Smooth muscle cell (in vitro differentiated cells): ENCODE measurements at regions not wholly inside any gene's neighbourhood (a gene's known extent, or its start where the extent isn't known, plus 50 kb on each side); places are given as distances from the start of the nearest gene placed in this dataset.

Experiments
- DNase-seq: peaks from one replicate; lab custom pipeline; 2025; ENCODE audit not compliant: unreplicated experiment; lab: John Stamatoyannopoulos, UW
- H2AFZ ChIP-seq: fragments of 200-600 bp; sonication (generic); 2 replicates; pipeline ENCODE4 v1.6.0; 2016; ENCODE audit warnings: antibody characterized with exemption, low read depth, mild to moderate bottlenecking
- H3F3A ChIP-seq: fragments of 200-600 bp; sonication (generic); 2 replicates; pipeline ENCODE4 v1.6.0; 2017; ENCODE audit warnings: antibody characterized with exemption, low read depth
- H3K27ac ChIP-seq: fragments of 200-600 bp; sonication (generic); 2 replicates; pipeline ENCODE4 v1.5.1; 2016; ENCODE audit warnings: low read depth, mild to moderate bottlenecking
- H3K27me3 ChIP-seq: fragments of 200-600 bp; sonication (generic); 2 replicates; pipeline ENCODE4 v1.6.1; 2016; ENCODE audit warnings: low read depth, mild to moderate bottlenecking
- H3K36me3 ChIP-seq: fragments of 200-600 bp; sonication (generic); 2 replicates; pipeline ENCODE4 v1.5.1; 2016; ENCODE audit warnings: low read depth
- H3K4me1 ChIP-seq: fragments of 200-600 bp; sonication (generic); 2 replicates; pipeline ENCODE4 v1.5.1; 2016; ENCODE audit warnings: low read depth
- H3K4me2 ChIP-seq: fragments of 200-600 bp; sonication (generic); 2 replicates; pipeline ENCODE4 v1.6.0; 2016; ENCODE audit warnings: mild to moderate bottlenecking
- H3K4me3 ChIP-seq: fragments of 200-600 bp; sonication (generic); 2 replicates; pipeline ENCODE4 v1.5.1; 2016; ENCODE audit warnings: mild to moderate bottlenecking
- H3K79me2 ChIP-seq: fragments of 200-600 bp; sonication (generic); 2 replicates; pipeline ENCODE4 v1.6.0; 2016; ENCODE audit warnings: low read depth, mild to moderate bottlenecking
- H3K9ac ChIP-seq: fragments of 200-600 bp; sonication (generic); 2 replicates; pipeline ENCODE4 v1.6.0; 2016; ENCODE audit warnings: low read depth
- H3K9me3 ChIP-seq: fragments of 200-600 bp; sonication (generic); replicated peaks from 2 replicates; pipeline ENCODE4 v1.5.1; 2016; ENCODE audit warnings: low read depth
- H4K20me1 ChIP-seq: fragments of 200-600 bp; sonication (generic); 2 replicates; pipeline ENCODE4 v1.6.0; 2016; ENCODE audit warnings: low read depth
- CTCF ChIP-seq: fragments of 200-600 bp; sonication (generic); IDR thresholded peaks from 2 replicates; pipeline ENCODE4 v1.5.1; 2017; ENCODE audit warnings: borderline replicate concordance, mild to moderate bottlenecking, antibody characterized with exemption; ENCODE audit not compliant: insufficient read depth, poor library complexity, severe bottlenecking
- WGBS: methylation state at CpG from one replicate; pipeline ENCODE4 v1.1.7; 2016; ENCODE audit warnings: low lambda C conversion rate; 5-methylcytosine and 5-hydroxymethylcytosine counted together

GRCh38 chr13:111490611-111491010, 170.2 kb downstream of the TEX29 start:
- Histone ChIP-seq H3K4me2 (no peak overlapping the region), H3K9me3 (peaks cover 6% of the 10 kb centered on the region), H3K27me3 (no peaks in the 10 kb centered on the region), H3K4me3 (no peak overlapping the region), H2AFZ (no peak overlapping the region), H3F3A (no peaks in the 10 kb centered on the region), H3K27ac (no peak overlapping the region), H4K20me1 (no peaks in the 10 kb centered on the region), H3K4me1 (no peaks in the 10 kb centered on the region), H3K36me3 (no peaks in the 10 kb centered on the region), H3K79me2 (no peaks in the 10 kb centered on the region), H3K9ac (no peak overlapping the region)
- WGBS = 88% methylated on average over 6 of the region's 6 CpGs
- no peak for TF ChIP-seq CTCF
- DNase-seq = no peak

GRCh38 chr13:111491021-111491420, 170.6 kb downstream of the TEX29 start:
- Histone ChIP-seq H3K27ac (no peak overlapping the region), H3F3A (no peaks in the 10 kb centered on the region), H4K20me1 (no peaks in the 10 kb centered on the region), H3K4me2 (no peak overlapping the region), H3K4me1 (no peaks in the 10 kb centered on the region), H3K79me2 (no peaks in the 10 kb centered on the region), H3K27me3 (no peaks in the 10 kb centered on the region), H3K9ac (no peak overlapping the region), H3K4me3 (no peak overlapping the region), H2AFZ (no peak overlapping the region), H3K9me3 (peaks cover 6% of the 10 kb centered on the region), H3K36me3 (no peaks in the 10 kb centered on the region)
- no peak for DNase-seq
- no peak for TF ChIP-seq CTCF
- 79% methylated on average over 11 of the region's 11 CpGs for whole genome bisulfite sequencing

- DNase-seq = no peak
- H3K4me1 ChIP-seq = no peaks in the 10 kb centered on the region
- no peak for TF ChIP-seq CTCF
- H3K79me2 ChIP-seq = no peaks in the 10 kb centered on the region
- peaks cover 6% of the 10 kb centered on the region for H3K9me3 ChIP-seq
- H3K9ac ChIP-seq = no peak overlapping the region
- no peak overlapping the region for H3K4me2 ChIP-seq
- no peak overlapping the region for H3K4me3 ChIP-seq
- H2AFZ ChIP-seq = no peak overlapping the region
- no peak overlapping the region for H3K27ac ChIP-seq
- H3K36me3 ChIP-seq = no peaks in the 10 kb centered on the region
- no peaks in the 10 kb centered on the region for H3F3A ChIP-seq
- WGBS = 84% methylated on average over 10 of the region's 10 CpGs
- H4K20me1 ChIP-seq = no peaks in the 10 kb centered on the region
- H3K27me3 ChIP-seq = no peaks in the 10 kb centered on the region
Observed at GRCh38 chr13:111491659-111492058, 171.2 kb downstream of the TEX29 start.

- Histone ChIP-seq H3K36me3 (no peaks in the 10 kb centered on the region), H3K4me2 (no peak overlapping the region), H3K27me3 (no peaks in the 10 kb centered on the region), H3K79me2 (no peaks in the 10 kb centered on the region), H3F3A (no peaks in the 10 kb centered on the region), H3K4me1 (no peaks in the 10 kb centered on the region), H3K4me3 (no peak overlapping the region), H2AFZ (no peak overlapping the region), H3K9me3 (no peaks in the 10 kb centered on the region), H3K9ac (no peak overlapping the region), H3K27ac (no peak overlapping the region), H4K20me1 (no peaks in the 10 kb centered on the region)
- TF ChIP-seq CTCF = no peak
- no peak for DNase-seq
- WGBS = 93% methylated on average over 18 of the region's 18 CpGs
Observed at GRCh38 chr13:111492341-111492950, 172.0 kb downstream of the TEX29 start.
